H1 (cell line): ENCODE measurements at regions not wholly inside any gene's neighbourhood (a gene's known extent, or its start where the extent isn't known, plus 50 kb on each side); places are given as distances from the start of the nearest gene placed in this dataset.

Experiments used
- BCL11A ChIP-seq, 2 experiments: IDR thresholded peaks; one replicate each; pipeline ENCODE4 v1.6.1; 2011; ENCODE audit warnings: low read depth in 2 of 2, low read length in 2 of 2, mild to moderate bottlenecking in 2 of 2
- KDM4A ChIP-seq: IDR thresholded peaks from one replicate; pipeline ENCODE4 v1.7.1; 2012; ENCODE audit warnings: low read depth, mild to moderate bottlenecking, moderate library complexity, low read length, inconsistent platforms; ENCODE audit not compliant: severe bottlenecking
- PHF8 ChIP-seq: fragments of 200-600 bp; sonication (generic); conservative IDR thresholded peaks from 2 replicates; pipeline ENCODE4 v1.7.1; 2012; ENCODE audit warnings: low read depth, mild to moderate bottlenecking, inconsistent platforms, low read length, moderate library complexity
- SP2 ChIP-seq: IDR thresholded peaks from 2 replicates; pipeline ENCODE4 v1.6.1; 2012; ENCODE audit warnings: mild to moderate bottlenecking, low read length, inconsistent platforms
- SP4 ChIP-seq: IDR thresholded peaks from 2 replicates; pipeline ENCODE4 v1.6.1; 2012; ENCODE audit warnings: low read length, inconsistent platforms
- YY1 ChIP-seq: IDR thresholded peaks from 2 replicates; pipeline ENCODE4 v1.6.1; 2011; ENCODE audit warnings: low read depth, mild to moderate bottlenecking, low read length
- ZNF274 ChIP-seq: IDR thresholded peaks from 2 replicates; pipeline ENCODE4 v1.7.0; 2012; ENCODE audit warnings: low read length, borderline replicate concordance; ENCODE audit errors: extremely low read depth

GRCh38 chr20:20931024-20931423, 175.1 kb downstream of the LINC00237 start (continued):
- TF ChIP-seq SP2 (no peak), SP4 (no peak), KDM4A (no peak), ZNF274 (no peak), PHF8 (no peak), YY1 (no peak), BCL11A (IDR thresholded peaks at IDR 0.05; ENCODE audit: low read depth in 2 of 2, low read length in 2 of 2) (no peak)
